Muscle of back (tissue), 3 donors: ENCODE measurements at regions not wholly inside any gene's neighbourhood (a gene's known extent, or its start where the extent isn't known, plus 50 kb on each side); places are given as distances from the start of the nearest gene placed in this dataset.
"Not testable (repeated sequence)": the region's sequence is repeated elsewhere in the genome, so short reads cannot be mapped to it uniquely, and the experiment has no call there.

Source experiments
- DNase-seq, 3 donors: peaks; one replicate each; pipeline versions ENCODE4 v3.0.0 to v3.0.0-alpha.2; 2013

DNA sequence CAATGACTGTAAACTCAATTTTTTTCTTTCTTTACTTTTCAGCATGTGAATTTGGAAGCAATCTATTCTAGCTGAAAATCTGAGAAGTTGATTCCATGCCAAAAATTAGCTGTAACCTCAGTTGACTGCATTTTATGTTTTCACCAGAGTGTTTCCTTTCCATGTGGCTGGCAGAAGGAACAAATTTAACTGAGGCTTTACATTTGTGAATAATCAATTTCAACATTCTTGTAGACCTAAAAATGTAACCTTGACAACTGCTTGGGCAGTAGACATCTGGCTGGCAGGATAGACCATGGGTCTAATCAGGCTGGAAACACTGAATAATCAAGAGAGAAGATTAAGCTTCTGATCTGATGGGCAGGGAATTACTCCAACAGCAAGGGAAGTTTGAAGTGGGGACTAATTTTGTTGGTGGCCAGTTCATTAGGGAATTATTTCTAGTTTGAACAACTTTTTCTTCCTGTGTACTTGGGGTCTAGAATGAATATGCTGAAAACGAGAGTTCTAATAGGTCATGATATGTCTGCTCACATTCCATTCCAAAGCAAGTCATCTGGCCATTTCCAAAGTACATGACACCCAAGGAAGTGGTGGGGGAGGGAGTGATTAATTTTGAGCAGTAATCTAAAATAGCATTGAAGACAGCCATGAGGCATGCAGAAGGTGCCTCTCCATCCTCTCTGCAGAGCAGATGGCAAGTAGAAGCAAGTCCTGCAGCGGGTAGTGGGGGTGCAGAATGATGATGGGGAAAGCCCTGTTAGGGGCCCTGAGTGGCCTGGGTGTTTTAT is 68.2 kb downstream of the ATP23 start:
- DNase-seq, result peak in 1 of 3 donors; percentile 52

DNA sequence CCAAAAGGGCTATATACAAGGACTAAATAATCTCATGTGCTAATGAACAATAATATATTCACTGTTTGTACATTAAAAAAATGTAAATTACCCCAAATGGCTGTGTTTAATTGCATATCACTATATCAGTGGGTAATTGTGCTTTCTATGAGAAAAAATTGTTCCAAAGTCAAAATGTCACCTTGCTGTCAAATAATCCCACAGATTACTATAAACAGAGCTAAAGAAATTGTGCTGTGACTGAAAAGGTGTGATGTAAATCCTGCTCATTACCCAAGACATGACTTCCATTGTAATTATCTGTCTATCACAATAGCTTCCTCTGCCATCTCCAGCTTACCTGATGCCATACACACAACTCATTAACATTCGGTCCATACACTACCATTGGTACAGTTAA is 70.3 kb downstream of the ATP23 start:
- no peak for DNase-seq

DNA sequence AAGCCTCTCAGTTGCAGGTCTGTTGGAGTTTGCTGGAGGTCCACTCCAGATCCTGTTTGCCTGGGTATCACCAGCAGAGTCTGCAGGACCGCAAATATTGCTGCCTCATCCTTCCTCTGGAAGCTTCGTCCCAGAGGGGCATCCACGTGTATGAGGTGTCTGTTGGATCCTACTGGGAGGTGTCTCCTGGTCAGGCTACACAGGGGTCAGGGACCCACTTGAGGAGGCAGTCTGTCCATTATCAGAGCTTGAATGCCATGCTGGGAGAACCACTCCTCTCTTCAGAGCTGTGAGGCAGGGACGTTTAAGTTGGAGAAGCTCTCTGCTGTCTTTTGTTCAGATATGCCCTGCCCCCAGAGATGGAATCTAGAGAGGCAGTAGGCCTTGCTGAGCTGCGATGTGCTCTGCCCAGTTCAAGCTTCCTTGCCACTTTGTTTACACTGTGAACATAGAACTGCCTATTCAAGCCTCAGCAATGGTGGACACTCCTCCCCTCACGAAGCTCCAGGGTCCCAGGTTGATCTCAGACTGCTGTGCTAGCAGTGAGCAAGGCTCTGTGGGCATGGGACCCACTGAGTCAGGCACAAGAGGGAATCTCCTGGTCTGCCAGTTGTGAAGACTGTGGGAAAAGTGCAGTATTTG is 81.1 kb downstream of the ATP23 start:
- DNase-seq, result not testable (repeated sequence)

DNA sequence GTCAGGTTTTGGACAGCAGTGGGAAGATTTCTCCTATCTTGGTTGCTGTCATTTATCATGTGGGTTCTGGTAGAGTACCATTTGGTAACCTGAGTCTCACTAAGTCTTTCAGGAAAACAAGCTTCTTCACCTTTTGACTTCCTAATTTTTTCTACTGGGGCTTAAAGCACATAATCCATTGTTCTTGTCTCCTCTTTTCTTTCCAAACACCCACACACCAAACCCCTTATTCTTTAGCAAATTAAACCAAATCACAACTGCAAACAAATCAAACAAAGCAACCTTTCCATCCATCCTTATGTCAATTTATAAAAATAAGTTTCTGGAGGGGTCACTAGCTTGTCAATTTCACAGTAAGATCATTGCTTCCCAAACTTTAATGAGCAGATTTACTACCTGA is 84.1 kb downstream of the ATP23 start:
- DNase-seq, result no peak

DNA sequence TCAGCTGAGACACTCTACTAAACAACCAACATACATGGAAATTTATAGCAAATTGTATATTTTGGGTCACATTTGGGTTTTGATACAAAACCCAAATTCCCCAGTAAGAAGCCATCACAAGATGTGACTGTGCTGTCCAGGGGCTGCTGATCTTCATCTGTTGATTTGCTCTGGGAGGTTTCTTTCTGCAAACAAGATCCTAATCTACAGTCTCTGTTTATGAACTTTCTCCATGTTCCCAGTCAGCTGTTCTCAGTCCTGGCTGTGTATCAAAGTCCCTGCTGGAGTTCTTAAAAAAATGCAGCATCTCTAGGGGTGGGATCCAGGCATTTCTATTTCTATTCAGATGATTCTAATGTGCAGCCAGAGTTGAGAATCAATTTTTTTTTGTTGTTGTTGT is 85.1 kb downstream of the ATP23 start:
- peak; percentile 39 to 68 (median 43) for DNase-seq

DNA sequence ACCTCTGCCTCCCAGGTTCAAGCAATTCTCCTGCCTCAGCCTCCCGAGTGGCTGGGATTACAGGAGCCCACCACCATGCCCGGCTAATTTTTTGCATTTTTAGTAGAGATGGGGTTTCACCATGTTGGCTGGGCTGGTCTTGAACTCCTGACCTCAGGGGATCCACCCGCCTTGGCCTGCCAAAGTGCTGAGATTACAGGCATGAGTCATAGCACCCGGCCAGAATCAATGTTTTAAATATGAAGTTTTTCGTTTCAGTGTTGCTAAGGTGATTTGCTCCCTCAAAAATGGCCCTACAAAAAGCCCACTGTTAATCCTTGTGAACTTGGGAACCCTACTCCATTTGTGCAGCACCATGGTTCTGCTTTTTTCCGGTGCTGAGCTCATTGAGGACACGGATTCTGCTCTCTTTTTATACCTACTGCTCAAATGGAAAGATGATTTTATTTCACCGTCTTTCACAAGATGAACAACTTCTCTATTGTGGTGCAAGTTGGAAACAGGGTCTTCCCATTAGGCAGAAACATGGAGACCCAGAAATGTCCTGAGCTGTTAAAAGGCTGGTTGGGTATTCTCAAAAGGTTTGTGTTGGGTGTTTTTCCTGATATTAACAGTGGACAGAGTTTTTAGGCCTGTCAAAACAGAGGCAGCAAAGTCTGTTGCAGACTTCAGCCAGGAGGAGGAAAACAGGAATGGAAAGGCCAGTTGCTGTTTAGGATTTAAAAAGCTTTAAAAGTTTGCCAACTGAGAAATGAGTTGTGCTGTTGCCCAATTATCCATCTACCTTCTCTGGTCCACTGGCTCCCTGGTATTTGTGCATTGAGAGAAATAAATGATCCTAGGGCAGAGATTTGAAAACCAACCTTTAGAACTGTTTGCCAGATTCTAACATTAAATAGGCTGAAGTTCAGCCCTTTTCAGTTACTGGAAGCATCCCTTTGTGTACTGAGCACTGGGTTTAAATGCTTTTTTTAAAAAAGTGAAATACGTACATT is 85.8 kb downstream of the ATP23 start:
- peak in 1 of 3 donors; percentile 17 for DNase-seq

DNA sequence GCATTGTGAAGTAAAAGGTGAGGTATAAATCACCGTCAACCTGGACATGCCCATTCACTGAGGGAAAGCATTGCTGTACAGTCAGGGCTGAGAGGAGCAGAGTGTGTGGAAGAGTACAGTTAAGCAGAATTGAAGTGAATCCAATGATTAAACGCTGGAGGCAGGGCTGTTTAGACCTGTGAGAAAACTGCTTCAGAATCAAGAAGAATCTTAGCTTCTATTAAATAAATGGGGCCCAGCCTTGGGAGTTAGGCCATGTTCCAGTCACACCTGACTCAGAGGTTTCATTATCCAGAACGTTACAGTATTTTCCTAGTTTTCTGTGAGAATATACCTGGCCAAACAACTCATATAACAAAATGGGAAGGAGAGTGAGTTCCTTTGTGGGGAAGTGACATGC is 86.9 kb downstream of the ATP23 start:
- peak in 1 of 3 donors; percentile 17 for DNase-seq

DNA sequence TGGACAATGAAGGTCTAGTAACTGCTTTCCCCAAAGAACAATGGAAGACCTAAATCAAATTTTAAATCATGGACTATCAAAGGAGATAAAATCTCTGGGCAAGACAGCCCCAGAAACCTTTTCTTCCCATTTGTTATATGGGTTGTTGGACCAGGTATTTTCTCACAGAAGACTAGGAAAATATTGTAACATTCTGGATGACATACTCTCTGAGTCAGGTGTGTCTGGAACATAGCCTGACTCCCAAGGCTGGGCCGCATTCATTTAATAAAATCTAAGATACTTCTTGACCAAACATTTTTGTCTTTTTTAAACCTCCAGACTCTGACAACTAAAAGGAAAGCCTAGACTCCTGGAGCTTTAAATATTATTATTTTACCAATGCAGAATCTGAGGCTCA is 87.9 kb downstream of the ATP23 start:
- DNase-seq, result no peak

DNA sequence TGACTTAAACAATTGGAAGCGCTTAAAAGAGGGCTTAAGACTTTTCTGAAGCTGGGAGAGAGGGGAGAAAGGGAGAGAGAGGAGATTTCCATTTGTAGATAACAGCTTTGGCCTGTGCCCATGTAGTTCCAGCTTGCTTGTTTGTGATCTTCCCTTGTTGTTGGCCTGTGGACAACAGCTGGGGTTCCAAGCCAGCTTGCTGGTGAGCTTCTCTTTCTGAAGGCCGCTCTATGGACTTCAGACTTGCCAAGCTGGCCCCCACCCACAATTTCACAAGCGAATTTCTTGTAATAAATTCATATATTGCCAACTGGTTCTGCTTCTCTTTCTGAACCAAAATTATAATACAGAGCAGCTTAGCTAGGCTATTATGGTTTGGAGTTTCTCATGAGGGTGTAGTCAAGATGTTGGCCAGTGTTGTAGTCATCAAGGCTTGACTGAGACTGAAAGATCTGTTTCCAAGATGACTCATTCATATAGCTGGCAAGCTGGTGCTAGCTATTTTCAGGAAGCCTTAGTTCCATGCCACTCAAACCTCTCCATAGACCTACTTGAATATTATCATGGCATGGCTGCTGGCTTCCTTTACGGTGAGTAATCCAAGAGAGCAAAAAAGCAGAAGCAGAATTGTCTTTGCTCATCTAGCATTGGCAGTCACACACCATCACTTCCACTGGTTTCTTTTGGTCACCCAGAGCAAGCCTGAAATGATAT is 89.4 kb downstream of the ATP23 start:
- no peak for DNase-seq

DNA sequence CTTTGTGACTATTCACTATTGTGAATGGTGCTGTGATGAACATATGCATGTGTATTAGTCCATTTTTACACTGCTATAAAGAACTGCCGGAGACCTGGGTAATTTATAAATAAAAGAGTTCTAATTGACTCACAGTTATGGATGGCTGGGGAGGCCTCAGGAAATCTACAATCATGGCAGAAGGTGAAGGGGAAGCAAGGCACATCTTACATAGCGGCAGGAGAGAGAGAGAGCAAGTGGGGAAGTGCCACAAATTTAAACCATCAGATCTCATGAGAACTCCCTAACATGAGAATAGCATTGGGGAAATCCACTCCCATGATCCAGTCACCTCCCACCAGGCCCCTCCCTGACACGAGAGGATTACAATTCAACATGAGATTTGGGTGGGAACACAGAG is 90.8 kb downstream of the ATP23 start:
- no peak for DNase-seq

DNA sequence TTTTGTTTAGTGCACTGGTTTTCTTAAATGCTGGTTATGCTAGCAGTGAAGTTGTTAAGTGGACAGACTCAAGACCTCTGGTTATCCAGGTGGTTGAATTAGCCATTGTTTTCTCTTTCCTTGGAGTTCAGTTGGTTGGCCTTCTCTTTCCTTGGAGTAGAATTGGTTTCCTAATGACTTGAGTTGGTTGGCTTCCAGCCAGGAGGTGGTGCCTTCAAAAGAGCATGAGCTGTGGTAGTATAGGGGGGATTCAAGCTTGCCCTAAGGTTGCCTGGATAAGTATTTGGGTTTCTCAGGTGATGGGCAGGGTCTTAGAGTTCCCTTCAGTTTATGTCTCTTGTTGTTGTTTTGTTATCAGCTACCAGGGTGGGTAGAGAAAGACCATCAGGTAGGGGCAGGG is 92.5 kb downstream of the ATP23 start:
- DNase-seq, result no peak

DNA sequence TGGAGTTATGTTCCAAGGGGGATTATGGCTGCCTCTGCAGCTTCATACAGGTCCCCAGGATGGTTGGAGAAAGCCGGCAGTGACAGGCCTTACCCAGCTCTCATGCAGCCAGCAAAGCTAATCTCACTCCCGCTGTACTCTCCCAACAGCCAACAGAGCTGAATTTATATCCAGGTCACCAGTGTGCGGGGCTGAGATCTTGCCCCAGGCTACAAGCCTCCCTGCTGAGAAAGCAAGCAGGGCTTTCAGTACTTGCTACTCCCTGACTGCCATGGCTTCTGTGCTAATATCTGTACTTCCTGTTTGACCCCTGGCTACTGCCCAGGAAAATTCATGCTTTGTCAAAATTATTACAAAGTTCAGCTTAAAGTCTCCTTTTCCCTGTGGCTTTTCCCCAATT is 92.9 kb downstream of the ATP23 start:
- peak in 1 of 3 donors; percentile 17 for DNase-seq

DNA sequence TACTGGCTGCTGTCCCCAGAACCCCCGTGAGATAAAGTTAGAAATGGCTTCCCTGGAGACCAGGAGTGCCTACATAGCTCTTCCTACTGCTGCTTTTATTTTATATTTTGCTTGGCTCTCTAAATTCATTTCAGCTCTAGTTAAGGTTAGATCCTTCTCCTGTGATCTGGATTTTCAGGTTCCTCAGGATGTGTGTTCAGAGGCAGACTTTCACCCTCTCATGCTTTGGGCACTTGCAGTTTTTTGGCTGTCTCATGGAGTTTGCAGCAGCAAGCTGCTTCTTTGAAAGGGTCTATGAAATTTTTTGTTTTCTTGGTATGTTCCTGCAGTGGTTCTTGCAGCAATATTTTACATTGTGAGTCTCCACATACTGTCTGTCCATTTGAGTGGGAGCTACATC is 93.3 kb downstream of the ATP23 start:
- no peak for DNase-seq

DNA sequence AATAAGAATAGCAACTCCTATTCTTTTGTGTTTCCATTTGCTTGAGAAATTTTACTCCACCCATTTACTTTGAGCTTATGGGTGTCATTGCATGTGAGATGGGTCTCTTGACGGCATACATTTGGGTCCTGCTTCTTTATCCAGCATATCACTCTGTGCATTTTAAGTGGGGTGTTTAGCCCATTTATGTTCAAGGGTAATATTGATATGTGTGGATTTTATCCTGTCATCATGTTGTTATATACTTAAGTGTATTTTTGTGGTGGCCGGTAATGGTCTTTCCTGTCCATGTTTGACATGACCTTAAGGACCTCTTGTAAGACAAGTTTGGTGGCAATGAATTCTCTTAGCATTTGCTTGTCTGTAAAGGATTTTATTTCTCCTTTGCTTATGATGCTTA is 100.1 kb downstream of the ATP23 start:
- no peak for DNase-seq

DNA sequence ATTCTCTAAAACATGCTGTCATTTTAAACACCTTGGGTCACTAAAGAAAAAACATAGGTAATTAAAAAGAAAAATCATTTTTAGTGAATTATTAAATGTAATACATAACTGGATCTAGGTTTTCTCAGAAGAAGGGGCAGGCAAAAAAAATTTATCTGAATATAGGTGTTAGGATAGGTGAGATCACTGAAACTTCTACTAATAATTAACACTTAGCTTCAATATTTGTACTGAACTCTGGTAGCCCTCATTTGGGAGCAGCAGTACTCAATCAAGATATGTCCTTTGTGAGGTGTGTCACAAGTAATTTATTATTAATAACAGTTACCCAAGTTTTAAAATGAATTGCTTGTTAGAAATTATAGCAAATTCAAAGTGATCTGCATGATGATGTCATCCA is 103.6 kb downstream of the ATP23 start:
- DNase-seq, result no peak

DNA sequence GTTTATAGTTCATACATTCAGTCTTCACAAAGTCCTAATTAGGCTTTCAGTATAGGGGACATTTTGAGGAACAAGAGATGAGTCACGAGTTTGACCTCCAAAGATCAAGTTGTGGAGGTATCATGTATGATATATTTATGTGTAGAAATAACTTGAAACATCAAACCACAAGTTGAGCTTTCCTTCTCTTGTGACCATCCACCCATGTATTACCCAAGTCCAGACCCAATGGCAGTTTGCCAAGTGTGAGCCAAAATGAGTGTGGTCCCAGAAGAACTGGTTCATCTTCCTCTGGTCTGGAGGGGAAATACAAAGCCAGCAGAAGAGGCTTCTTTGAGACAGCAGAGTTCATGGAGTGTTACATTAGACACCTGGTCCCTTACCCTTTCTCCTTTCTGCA is 104.9 kb downstream of the ATP23 start:
- DNase-seq, result no peak

DNA sequence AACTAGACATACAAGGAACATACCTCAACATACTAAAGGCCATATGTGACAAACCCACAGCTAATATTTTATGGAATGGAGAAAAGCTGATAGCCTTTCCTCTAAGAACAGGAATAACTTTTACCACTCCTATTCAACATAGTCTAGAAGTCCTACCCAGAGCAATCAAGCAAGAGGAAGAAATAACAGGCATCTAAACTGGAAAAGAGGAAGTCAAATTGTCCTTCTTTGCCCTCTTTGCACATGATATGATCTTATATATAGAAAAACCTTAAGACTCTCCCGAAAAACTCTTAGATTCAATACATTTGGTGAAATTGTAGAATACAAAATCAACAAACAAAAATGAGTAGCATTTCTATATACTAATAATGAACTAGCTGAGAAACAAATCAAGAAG is 110.0 kb downstream of the ATP23 start:
- DNase-seq, result no peak

DNA sequence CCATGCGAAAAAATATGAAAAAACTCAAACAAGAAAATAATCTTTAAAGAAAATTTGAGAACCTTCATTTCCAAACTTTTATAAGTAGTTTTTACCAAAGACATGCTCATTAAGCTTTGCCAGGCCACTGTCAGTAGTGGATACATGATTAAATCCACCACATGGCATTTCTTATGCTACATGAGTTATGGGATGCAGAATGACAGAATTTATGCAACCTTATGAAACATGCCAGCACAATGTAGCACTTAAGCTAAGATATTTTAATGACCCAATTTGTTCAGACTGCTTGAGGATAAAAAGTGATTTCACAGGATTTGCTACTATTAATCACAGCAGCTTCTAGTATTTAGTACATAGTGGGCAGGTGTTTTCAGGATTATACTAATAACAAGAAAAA is 123.3 kb downstream of the ATP23 start:
- no peak for DNase-seq

DNA sequence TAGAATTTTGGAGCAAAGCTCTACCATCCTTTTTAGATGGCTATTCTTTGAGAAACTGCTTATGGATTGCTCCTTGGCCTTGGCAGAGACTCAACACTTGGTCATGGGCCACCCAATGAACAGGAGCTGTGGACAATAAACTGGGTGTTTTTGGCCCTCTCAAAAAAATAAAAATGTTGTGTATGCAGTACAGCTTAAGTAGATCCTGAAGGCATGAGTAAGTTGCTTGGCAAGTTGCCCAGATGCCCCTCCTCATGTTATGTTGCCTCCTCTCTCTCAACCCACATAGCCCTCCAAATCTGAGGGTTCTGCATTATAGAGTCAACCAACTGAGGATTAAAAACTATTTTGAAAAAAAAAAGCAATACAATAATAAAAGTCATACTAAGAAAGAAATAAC is 124.9 kb downstream of the ATP23 start:
- no peak for DNase-seq

DNA sequence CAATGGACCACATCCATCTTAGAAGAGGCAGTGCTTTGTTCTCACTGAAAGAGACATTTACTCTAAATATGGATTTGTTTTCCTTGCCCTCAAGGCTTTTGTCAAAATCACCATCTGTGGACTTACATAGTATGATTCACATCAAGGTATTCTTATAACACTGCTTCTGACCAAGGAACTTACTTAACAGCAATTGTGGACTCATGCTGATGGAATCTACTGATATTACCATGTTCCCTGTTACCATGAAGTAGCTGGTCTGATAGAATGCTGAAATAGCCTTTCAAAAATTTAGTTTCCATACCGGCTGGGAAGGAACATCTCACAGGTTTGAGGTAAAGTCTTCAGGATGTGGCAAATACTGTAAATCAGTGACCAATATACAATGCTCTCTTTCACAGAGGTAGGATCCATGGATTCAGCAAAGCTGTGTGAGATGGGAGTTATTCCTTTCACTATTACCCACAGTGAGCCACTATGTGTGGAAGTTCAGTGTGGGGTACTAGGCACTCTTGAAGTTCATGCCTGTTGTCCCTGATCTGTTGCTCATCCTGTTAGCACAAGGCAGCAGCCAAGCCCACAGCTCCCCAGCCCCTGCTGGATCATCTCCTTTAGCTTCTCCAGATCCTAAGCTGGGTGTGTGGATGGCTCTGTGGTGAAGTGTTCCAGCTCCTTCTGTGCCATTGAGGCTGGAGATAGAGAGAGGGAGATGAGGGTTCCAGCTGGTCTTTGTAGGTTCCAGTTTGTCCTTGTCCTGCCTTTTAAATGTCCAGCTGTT is 126.4 kb downstream of the ATP23 start:
- DNase-seq, result peak in 1 of 3 donors; percentile 60

DNA sequence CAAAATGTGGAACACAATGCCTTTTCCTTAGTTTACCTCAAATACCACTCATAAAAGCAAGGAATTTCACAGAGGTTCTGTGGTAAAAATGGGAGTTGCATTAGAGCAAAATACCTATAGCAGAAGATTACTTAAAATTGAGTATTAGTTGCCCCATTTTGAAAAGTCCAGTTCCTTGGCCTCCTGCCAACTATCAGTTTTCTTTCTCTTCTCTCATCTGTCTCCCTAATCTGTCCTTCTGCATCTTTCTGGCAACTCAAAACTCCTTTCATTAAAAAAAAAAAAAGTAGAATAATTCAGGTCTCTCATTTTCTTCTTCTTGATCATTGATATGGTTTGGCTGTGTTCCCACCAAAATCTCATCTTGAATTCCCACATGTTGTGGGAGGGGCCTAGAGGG is 127.3 kb downstream of the ATP23 start:
- DNase-seq, result no peak
